ENCODE measurements at regions not wholly inside any gene's neighbourhood (a gene's known extent, or its start where the extent isn't known, plus 50 kb on each side); places are given as distances from the start of the nearest gene placed in this dataset.

GRCh38 chr12:83896416-83896815, 1016.2 kb downstream of the SLC6A15 start (continued):
- TF ChIP-seq RNF2 (IDR thresholded peaks at IDR 0.05; ENCODE audit: borderline replicate concordance, low read depth, low read length, missing control alignments, poor library complexity, severe bottlenecking) (no peak), TBP (IDR thresholded peaks at IDR 0.05; ENCODE audit: low read depth, low read length) (no peak)

All from H1 (cell line).